Lower leg skin (tissue), 4 donors: ENCODE measurements at regions not wholly inside any gene's neighbourhood (a gene's known extent, or its start where the extent isn't known, plus 50 kb on each side); places are given as distances from the start of the nearest gene placed in this dataset.
A peak's percentile ranks its signal among the peaks of the same experiment; 100 is the strongest.

Experiments used
- DNase-seq, 2 donors: peaks; one replicate each; pipeline ENCODE4 v3.0.0-alpha.2; 2019; ENCODE audit warnings: low spot score in 2 of 2
- H3K4me3 ChIP-seq: fragments of 200-600 bp; sonication (generic); 2 replicates; pipeline ENCODE4 v1.5.1; 2017; ENCODE audit warnings: mild to moderate bottlenecking, low read depth; ENCODE audit not compliant: poor library complexity, severe bottlenecking
- CTCF ChIP-seq, 3 donors: fragments of 450-650 bp; IDR thresholded peaks; one replicate each; pipeline ENCODE4 v1.5.1; 2016; ENCODE audit warnings: antibody characterized with exemption in 3 of 3, mild to moderate bottlenecking in 3 of 3, moderate library complexity in 2 of 3
- POLR2A ChIP-seq, 2 donors: fragments of 450-650 bp; IDR thresholded peaks; one replicate each; pipeline ENCODE4 v1.6.1; 2016 to 2017; ENCODE audit warnings: antibody characterized with exemption in 2 of 2, mild to moderate bottlenecking in 1 of 2, moderate library complexity in 1 of 2
- WGBS, 2 donors: methylation state at CpG; one replicate each; pipeline ENCODE4 v1.1.5; 2018; 5-methylcytosine and 5-hydroxymethylcytosine counted together
- intact Hi-C: fragments of 100-400 bp; cut with DNase I; formaldehyde crosslinking; loops from one replicate; pipeline ENCODE4 v1.15.0; 2023; ENCODE audit warnings: low total_unique reads

- H3K4me3 ChIP-seq = no peak overlapping the region
- TF ChIP-seq POLR2A (IDR thresholded peaks at IDR 0.05) (no peak), CTCF (IDR thresholded peaks at IDR 0.05) (no peak)
- intact Hi-C loops = no loop called here
- WGBS, 2 donors = 48 to 58% methylated on average over 5 of the region's 5 CpGs
- peak in 1 of 2 donors; percentile 23 for DNase-seq
Measured at GRCh38 chr9:108656566-108656965, 199.2 kb downstream of the ACTL7B start.

DNA sequence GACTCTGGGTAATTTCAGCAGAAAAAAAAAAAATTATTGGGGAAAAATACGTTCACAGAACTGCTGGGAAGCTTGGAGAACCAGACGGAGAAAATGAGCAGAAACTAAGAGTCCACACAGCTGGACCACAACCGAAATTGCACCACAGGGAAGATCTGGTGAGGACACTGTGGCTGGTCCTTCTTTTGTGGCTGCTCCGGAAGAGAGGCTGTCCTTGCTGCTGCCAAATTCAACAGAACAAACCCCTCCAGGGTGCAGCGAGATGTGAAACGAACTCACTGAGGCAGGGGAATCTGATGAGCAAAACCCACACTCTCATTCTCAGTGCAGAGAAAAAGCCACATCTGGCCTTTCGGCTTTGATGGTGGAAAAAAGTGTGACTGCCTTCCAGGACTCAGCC is 200.0 kb downstream of the ACTL7B start:
- no peak overlapping the region for H3K4me3 ChIP-seq
- TF ChIP-seq POLR2A (IDR thresholded peaks at IDR 0.05) = no peak
- no peak for TF ChIP-seq CTCF (IDR thresholded peaks at IDR 0.05)
- intact Hi-C loops = no loop called here
- peak in 1 of 2 donors; percentile 64 for DNase-seq
- 70 to 73% methylated on average over 7 of the region's 7 CpGs for WGBS, 2 donors

DNA sequence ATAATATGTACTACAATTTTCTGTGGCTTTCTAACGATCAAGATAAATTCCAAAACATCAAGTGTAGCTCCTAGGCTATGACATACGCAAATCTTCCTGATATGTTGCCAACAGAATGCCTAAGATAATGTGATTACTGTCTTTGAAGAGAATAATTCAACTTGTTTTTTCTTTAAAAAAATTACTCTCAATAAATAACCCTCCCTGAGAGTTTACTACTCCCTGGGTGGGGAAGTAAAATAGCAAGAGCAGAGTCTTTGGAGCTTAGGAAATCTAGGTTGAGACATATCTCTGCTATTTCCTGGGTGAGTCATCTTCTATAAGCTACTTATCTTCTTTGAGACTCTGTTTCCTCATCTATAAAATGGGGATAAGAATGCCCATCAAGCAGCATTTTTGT is 201.2 kb downstream of the ACTL7B start:
- TF ChIP-seq POLR2A (IDR thresholded peaks at IDR 0.05) (no peak), CTCF (IDR thresholded peaks at IDR 0.05) (no peak)

DNA sequence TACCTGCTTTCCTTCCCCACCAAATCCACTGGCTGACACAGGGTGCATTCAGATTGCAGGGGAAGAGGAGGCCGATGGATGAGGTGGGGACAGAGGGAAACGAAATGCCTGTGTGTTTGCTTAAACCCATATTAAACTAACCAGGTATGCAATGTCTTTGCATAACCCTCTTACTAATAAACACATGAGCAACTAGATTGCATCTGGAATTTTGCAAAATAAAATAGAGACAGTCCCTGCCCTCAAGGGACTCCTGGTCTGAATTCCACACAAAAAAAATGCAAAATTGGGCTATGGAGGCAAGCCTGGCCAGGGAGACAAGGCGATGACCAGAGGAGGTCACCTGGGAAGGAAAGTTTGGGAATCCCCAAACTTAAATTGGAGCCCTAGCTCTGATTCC is 202.9 kb downstream of the ACTL7B start:
- DNase-seq = peak in 1 of 2 donors; percentile 5
- 86 to 98% methylated on average over 3 of the region's 3 CpGs for WGBS, 2 donors

More for the DNA sequence above, 201.2 kb downstream of the ACTL7B start:
- 55 to 57% methylated on average over 2 of the region's 2 CpGs for WGBS, 2 donors
- intact Hi-C loops = no loop called here
- H3K4me3 ChIP-seq = no peak overlapping the region
- no peak for DNase-seq

DNA sequence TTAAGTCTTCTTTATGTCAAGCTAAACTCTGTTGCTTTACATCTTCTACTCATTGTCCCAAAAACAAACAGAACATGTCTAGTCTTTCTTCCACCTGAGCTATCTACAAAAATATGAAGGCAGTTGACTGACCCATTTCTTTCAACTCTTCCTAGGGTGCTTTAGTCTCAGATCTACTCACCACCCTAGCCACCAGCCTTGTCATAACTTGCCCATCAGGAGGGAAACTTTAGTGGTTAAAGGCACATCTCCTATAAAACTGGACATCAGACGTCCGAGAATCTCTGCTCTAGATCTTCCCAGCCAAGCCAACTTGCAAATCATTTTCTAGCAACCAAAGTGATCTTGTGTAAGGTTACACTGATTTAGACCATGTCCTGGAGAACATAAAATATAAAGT is 205.0 kb downstream of the ACTL7B start:
- DNase-seq = peak in 1 of 2 donors; percentile 25
- intact Hi-C loops = no loop called here
- TF ChIP-seq POLR2A (IDR thresholded peaks at IDR 0.05) (no peak), CTCF (IDR thresholded peaks at IDR 0.05) (no peak)
- WGBS, 2 donors = 34 to 36% methylated on average over 2 of the region's 2 CpGs
- H3K4me3 ChIP-seq = no peak overlapping the region

More for the DNA sequence above, 202.9 kb downstream of the ACTL7B start:
- TF ChIP-seq POLR2A (IDR thresholded peaks at IDR 0.05) (no peak), CTCF (IDR thresholded peaks at IDR 0.05) (no peak)
- intact Hi-C loops = no loop called here
- H3K4me3 ChIP-seq = no peak overlapping the region

GRCh38 chr9:108645520-108645919 is 210.3 kb downstream of the ACTL7B start:
- DNase-seq = no peak
- intact Hi-C loops = no loop called here
- WGBS, 2 donors = 40 to 46% methylated on average over 6 of the region's 6 CpGs
- no peak for TF ChIP-seq POLR2A (IDR thresholded peaks at IDR 0.05)
- TF ChIP-seq CTCF (IDR thresholded peaks at IDR 0.05) = no peak
- H3K4me3 ChIP-seq = no peak overlapping the region
